Lung (tissue), 11 donors: ENCODE measurements at regions not wholly inside any gene's neighbourhood (a gene's known extent, or its start where the extent isn't known, plus 50 kb on each side); places are given as distances from the start of the nearest gene placed in this dataset.

Experiments used
- ATAC-seq: fragments of 200-7000 bp; cut with Tn5 transposase; one replicate; pipeline ENCODE4 v1.9.1; 2020; ENCODE audit warnings: moderate number of reproducible peaks; ENCODE audit not compliant: insufficient read depth, low FRiP score
- DNase-seq, 3 donors: peaks; one replicate each; pipeline ENCODE4 v3.0.0-alpha.2; 2013 to 2017
- H3K27ac ChIP-seq, 2 donors: one replicate each; pipeline ENCODE4 v1.5.1; 2013; ENCODE audit warnings: mild to moderate bottlenecking in 2 of 2, moderate library complexity in 2 of 2, control low read depth in 1 of 2, inconsistent platforms in 1 of 2, low read depth in 1 of 2, low read length in 1 of 2
- H3K27me3 ChIP-seq, 3 donors: one replicate each; pipeline ENCODE4 v1.5.1; 2013; ENCODE audit warnings: low read length in 2 of 3; ENCODE audit not compliant: control insufficient read depth in 3 of 3, insufficient read depth in 3 of 3
- H3K36me3 ChIP-seq, 4 donors: one replicate each; pipeline ENCODE4 v1.5.1; 2013; ENCODE audit warnings: low read length in 4 of 4, mild to moderate bottlenecking in 1 of 4, moderate library complexity in 1 of 4; ENCODE audit not compliant: control insufficient read depth in 4 of 4, insufficient read depth in 4 of 4
- H3K4me1 ChIP-seq, 5 donors: one replicate each; pipeline ENCODE4 v1.5.1; 2013; ENCODE audit warnings: low read length in 5 of 5, mild to moderate bottlenecking in 2 of 5, moderate library complexity in 1 of 5; ENCODE audit not compliant: control insufficient read depth in 5 of 5, insufficient read depth in 5 of 5
- H3K4me3 ChIP-seq: one replicate; pipeline ENCODE4 v1.5.1; 2013; ENCODE audit warnings: mild to moderate bottlenecking, control low read depth, moderate library complexity
- H3K9ac ChIP-seq, 2 donors: one replicate each; pipeline ENCODE4 v1.5.1; 2013; ENCODE audit warnings: low read length in 2 of 2, control low read depth in 1 of 2; ENCODE audit not compliant: insufficient read depth in 1 of 2
- H3K9me3 ChIP-seq, 4 donors: one replicate each; pipeline ENCODE4 v1.5.1; 2013; ENCODE audit warnings: low read length in 3 of 4, mild to moderate bottlenecking in 1 of 4, moderate library complexity in 1 of 4; ENCODE audit not compliant: control insufficient read depth in 4 of 4, insufficient read depth in 3 of 4
- CTCF ChIP-seq: IDR thresholded peaks from 2 replicates; pipeline ENCODE4 v1.5.1; 2012; ENCODE audit warnings: mild to moderate bottlenecking; ENCODE audit errors: control extremely low read depth, extremely low read depth
- WGBS, 2 donors: extraction: QIAGEN DNeasy Blood & Tissue Kit; methylation state at CpG; one replicate each; pipeline ENCODE4 v1.1.7; 2013; 5-methylcytosine and 5-hydroxymethylcytosine counted together
- donor health status: control.
- donor health status: control.
- donor health status: Bipolar disorder and iron deficiency.
- donor health status: healthy.
- donor health status: DM: yes; HTN: yes; CAD: no.

GRCh38 chr11:116049383-116049782 lies 545.2 kb upstream of the CADM1 start:
- Histone ChIP-seq H3K27ac (no peak overlapping the region), H3K9me3 (no peaks in the 10 kb centered on the region), H3K36me3 (no peaks in the 10 kb centered on the region), H3K27me3 (peaks cover 0 to 2% (median 0%) of the 10 kb centered on the region in 3 donors), H3K9ac (no peak overlapping the region), H3K4me3 (no peak overlapping the region), H3K4me1 (peaks cover 0 to 12% (median 1%) of the 10 kb centered on the region in 5 donors)
- WGBS, 2 donors, result 33 to 57% methylated on average over 1 of the region's 1 CpG
- ATAC-seq (no peak), DNase-seq (no peak)
- TF ChIP-seq CTCF, result no peak

- Histone ChIP-seq H3K36me3 (no peaks in the 10 kb centered on the region), H3K27ac (no peak overlapping the region), H3K4me3 (no peak overlapping the region), H3K9ac (no peak overlapping the region), H3K4me1 (peaks cover 0 to 2% (median 0%) of the 10 kb centered on the region in 5 donors), H3K9me3 (no peaks in the 10 kb centered on the region), H3K27me3 (no peaks in the 10 kb centered on the region)
- no peak for DNase-seq
- 93 to 97% methylated on average over 6 of the region's 6 CpGs for WGBS, 2 donors
- TF ChIP-seq CTCF, result no peak
- ATAC-seq, result no peak
Measured at GRCh38 chr11:116046127-116046526, 541.9 kb upstream of the CADM1 start.

- Histone ChIP-seq H3K36me3 (no peaks in the 10 kb centered on the region), H3K9me3 (no peaks in the 10 kb centered on the region), H3K4me1 (peaks cover 0 to 2% (median 0%) of the 10 kb centered on the region in 5 donors), H3K9ac (no peak overlapping the region), H3K27ac (no peak overlapping the region), H3K27me3 (no peaks in the 10 kb centered on the region), H3K4me3 (no peak overlapping the region)
- DNase-seq, result no peak
- WGBS, 2 donors, result 65 to 68% methylated on average over 10 of the region's 10 CpGs
- TF ChIP-seq CTCF, result no peak
- no peak for ATAC-seq
Measured at GRCh38 chr11:116044941-116045340, 540.7 kb upstream of the CADM1 start.

- H3K36me3 ChIP-seq, result no peaks in the 10 kb centered on the region
Measured at GRCh38 chr11:116044520-116044919, 540.3 kb upstream of the CADM1 start.

More at GRCh38 chr11:116044520-116044919, 540.3 kb upstream of the CADM1 start:
- no peak overlapping the region for H3K27ac ChIP-seq
- no peak for TF ChIP-seq CTCF
- no peak overlapping the region for H3K4me3 ChIP-seq
- H3K4me1 ChIP-seq, result peaks cover 0 to 2% (median 0%) of the 10 kb centered on the region in 5 donors
- 45 to 51% methylated on average over 4 of the region's 4 CpGs for WGBS, 2 donors
- no peak for ATAC-seq
- H3K9ac ChIP-seq, result no peak overlapping the region
- H3K27me3 ChIP-seq, result no peaks in the 10 kb centered on the region
- H3K9me3 ChIP-seq, result no peaks in the 10 kb centered on the region
- DNase-seq, result no peak
